ENCODE measurements at regions not wholly inside any gene's neighbourhood (a gene's known extent, or its start where the extent isn't known, plus 50 kb on each side); places are given as distances from the start of the nearest gene placed in this dataset.
A peak's percentile ranks its signal among the peaks of the same experiment; 100 is the strongest.

DNA sequence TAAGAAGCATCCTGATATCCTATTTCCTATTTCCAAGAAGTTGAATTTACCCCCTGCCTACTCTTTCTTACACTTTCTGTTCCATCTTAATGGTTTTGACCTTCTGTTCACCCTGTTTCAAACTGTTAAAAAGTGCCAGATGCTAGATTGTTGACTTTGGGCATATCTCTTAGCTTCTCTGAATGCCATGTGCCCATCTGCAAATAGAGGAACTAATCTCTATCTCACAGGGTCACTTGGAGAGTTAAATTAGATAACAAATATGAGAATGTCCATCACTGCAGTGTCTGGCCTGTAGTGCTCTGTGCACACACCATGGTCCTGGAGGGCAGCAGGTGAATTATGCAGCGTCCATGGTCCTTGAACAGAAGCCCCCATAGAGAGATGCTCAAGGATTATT, 83.8 kb downstream of the LRATD1 start:
- H3K27me3 ChIP-seq (ENCODE audit: low read length) = no peaks in the 10 kb centered on the region
- no peak overlapping the region for H3K9ac ChIP-seq (ENCODE audit: low read length)
- H3F3A ChIP-seq (ENCODE audit: low read length, unreplicated experiment) = no peaks in the 10 kb centered on the region
- intact Hi-C loops (cut with micrococcal nuclease) = no loop called here
- no peaks in the 10 kb centered on the region for H3K9me3 ChIP-seq (ENCODE audit: low read length)
- no TSS peak for BruUV-seq (replicated peaks)
- H3K4me3 ChIP-seq (ENCODE audit: low read length) = no peak overlapping the region
- no peak overlapping the region for H3K27ac ChIP-seq (ENCODE audit: low read length)
- no peak for ATAC-seq
- no peak for TF ChIP-seq EZH2phosphoT487 (IDR thresholded peaks at IDR 0.05; ENCODE audit: borderline replicate concordance, low read length)
- ChIA-PET POLR2A (ENCODE audit: unreplicated experiment) (no interaction called here), CTCF (no interaction called here)
- H3K4me1 ChIP-seq (ENCODE audit: insufficient read depth, low read length) = peaks cover 20% of the 10 kb centered on the region
- no peaks in the 10 kb centered on the region for H3K9me2 ChIP-seq (replicated peaks; ENCODE audit: low read length)
- no peaks in the 10 kb centered on the region for H4K20me1 ChIP-seq (ENCODE audit: low read length)
- no peaks in the 10 kb centered on the region for H3K36me3 ChIP-seq (ENCODE audit: low read depth, low read length)
- no peak overlapping the region for H2AFZ ChIP-seq (ENCODE audit: low read length)
- H3K79me2 ChIP-seq (ENCODE audit: low read length) = no peaks in the 10 kb centered on the region
- H3K4me2 ChIP-seq (ENCODE audit: low read length) = no peak overlapping the region
- no peak for DNase-seq

DNA sequence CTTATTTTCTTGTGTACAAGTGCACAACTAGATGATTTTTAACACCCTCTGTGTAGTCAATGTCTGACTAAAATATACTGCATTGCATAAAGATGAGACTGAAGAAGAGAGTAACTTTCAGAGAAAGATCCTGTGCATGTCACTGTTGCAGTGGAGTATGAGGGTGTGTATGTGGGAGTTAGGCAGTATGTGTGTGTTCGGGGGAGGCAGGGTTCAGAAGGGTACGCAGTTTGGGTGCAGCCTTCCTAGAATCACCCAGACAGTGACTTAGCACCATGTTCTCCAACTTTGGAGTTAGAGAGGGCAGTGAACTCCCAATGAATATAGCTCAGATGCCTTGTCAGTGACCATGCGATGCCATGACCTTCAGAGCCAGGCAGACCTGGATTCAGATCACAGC, 84.6 kb downstream of the LRATD1 start:
- peaks cover 13% of the 10 kb centered on the region for H3K4me1 ChIP-seq (ENCODE audit: insufficient read depth, low read length)
- H3K4me3 ChIP-seq (ENCODE audit: low read length) = no peak overlapping the region
- H3K79me2 ChIP-seq (ENCODE audit: low read length) = no peaks in the 10 kb centered on the region
- H3K9me3 ChIP-seq (ENCODE audit: low read length) = no peaks in the 10 kb centered on the region
- H3F3A ChIP-seq (ENCODE audit: low read length, unreplicated experiment) = no peaks in the 10 kb centered on the region
- no peaks in the 10 kb centered on the region for H3K9me2 ChIP-seq (replicated peaks; ENCODE audit: low read length)
- TF ChIP-seq EZH2 (IDR thresholded peaks at IDR 0.05; ENCODE audit: low read length, unreplicated experiment) (no peak), EZH2phosphoT487 (IDR thresholded peaks at IDR 0.05; ENCODE audit: borderline replicate concordance, low read length) (no peak)
- TF ChIP-seq, protein P1, sequence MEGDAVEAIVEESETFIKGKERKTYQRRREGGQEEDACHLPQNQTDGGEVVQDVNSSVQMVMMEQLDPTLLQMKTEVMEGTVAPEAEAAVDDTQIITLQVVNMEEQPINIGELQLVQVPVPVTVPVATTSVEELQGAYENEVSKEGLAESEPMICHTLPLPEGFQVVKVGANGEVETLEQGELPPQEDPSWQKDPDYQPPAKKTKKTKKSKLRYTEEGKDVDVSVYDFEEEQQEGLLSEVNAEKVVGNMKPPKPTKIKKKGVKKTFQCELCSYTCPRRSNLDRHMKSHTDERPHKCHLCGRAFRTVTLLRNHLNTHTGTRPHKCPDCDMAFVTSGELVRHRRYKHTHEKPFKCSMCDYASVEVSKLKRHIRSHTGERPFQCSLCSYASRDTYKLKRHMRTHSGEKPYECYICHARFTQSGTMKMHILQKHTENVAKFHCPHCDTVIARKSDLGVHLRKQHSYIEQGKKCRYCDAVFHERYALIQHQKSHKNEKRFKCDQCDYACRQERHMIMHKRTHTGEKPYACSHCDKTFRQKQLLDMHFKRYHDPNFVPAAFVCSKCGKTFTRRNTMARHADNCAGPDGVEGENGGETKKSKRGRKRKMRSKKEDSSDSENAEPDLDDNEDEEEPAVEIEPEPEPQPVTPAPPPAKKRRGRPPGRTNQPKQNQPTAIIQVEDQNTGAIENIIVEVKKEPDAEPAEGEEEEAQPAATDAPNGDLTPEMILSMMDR (conservative IDR thresholded peaks at IDR 0.05; ENCODE audit: low read depth, low read length) = no peak
- no peak for DNase-seq
- POLR2A ChIA-PET (ENCODE audit: unreplicated experiment) = no interaction called here
- no peak overlapping the region for H3K4me2 ChIP-seq (ENCODE audit: low read length)
- H3K9ac ChIP-seq (ENCODE audit: low read length) = no peak overlapping the region
- CTCF ChIA-PET = no interaction called here
- H3K27ac ChIP-seq (ENCODE audit: low read length) = no peak overlapping the region
- intact Hi-C loops (cut with micrococcal nuclease) = no loop called here
- ATAC-seq = no peak
- no TSS peak for BruUV-seq (replicated peaks)
- H3K36me3 ChIP-seq (ENCODE audit: low read depth, low read length) = no peaks in the 10 kb centered on the region
- no peaks in the 10 kb centered on the region for H3K27me3 ChIP-seq (ENCODE audit: low read length)
- no peak overlapping the region for H2AFZ ChIP-seq (ENCODE audit: low read length)
- no peaks in the 10 kb centered on the region for H4K20me1 ChIP-seq (ENCODE audit: low read length)

DNA sequence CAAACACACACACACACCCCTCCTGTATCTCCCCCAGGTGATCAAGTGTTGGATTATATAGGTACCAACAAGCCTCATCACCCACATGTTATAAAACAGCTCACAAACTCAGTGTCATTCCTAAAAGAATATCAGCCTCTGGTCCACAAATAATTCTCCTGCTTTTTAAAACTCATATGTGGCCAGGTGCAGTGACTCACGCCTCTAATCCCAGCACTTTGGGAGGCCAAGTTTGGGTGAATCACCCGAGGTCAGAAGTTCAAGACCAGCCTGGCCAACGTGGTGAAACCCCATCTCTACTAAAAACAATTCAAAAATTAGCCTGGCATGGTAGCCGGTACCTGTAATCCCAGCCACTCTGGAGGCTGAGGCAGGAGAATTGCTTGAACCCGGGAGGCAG, 87.8 kb downstream of the LRATD1 start:
- BruUV-seq (replicated peaks) = no TSS peak
- Histone ChIP-seq H3K9ac (ENCODE audit: low read length) (no peak overlapping the region), H3K9me2 (replicated peaks; ENCODE audit: low read length) (no peaks in the 10 kb centered on the region), H3F3A (ENCODE audit: low read length, unreplicated experiment) (no peaks in the 10 kb centered on the region), H2AFZ (ENCODE audit: low read length) (no peak overlapping the region), H3K4me1 (ENCODE audit: insufficient read depth, low read length) (peaks cover 5% of the 10 kb centered on the region; the same call in 1 of the 2 replicates), H4K20me1 (ENCODE audit: low read length) (no peaks in the 10 kb centered on the region), H3K79me2 (ENCODE audit: low read length) (no peaks in the 10 kb centered on the region), H3K36me3 (ENCODE audit: low read depth, low read length) (no peaks in the 10 kb centered on the region), H3K27ac (ENCODE audit: low read length) (no peak overlapping the region), H3K4me3 (ENCODE audit: low read length) (no peak overlapping the region), H3K4me2 (ENCODE audit: low read length) (0 out of 2 replicates have a peak overlapping the region, but pooled peaks have one; percentile 19), H3K9me3 (ENCODE audit: low read length) (no peaks in the 10 kb centered on the region), H3K27me3 (ENCODE audit: low read length) (no peaks in the 10 kb centered on the region)
- CTCF ChIA-PET = no interaction called here
- POLR2A ChIA-PET (ENCODE audit: unreplicated experiment) = no interaction called here
- intact Hi-C loops (cut with micrococcal nuclease) = no loop called here
- ATAC-seq = no peak
- DNase-seq = peak; percentile 60
- TF ChIP-seq, protein P1 (conservative IDR thresholded peaks at IDR 0.05; ENCODE audit: low read depth, low read length) = no peak
- TF ChIP-seq EZH2phosphoT487 (IDR thresholded peaks at IDR 0.05; ENCODE audit: borderline replicate concordance, low read length) = no peak
- TF ChIP-seq EZH2 (IDR thresholded peaks at IDR 0.05; ENCODE audit: low read length, unreplicated experiment) = no peak

Measured in PC-3 (cell line).